ENCODE measurements at regions not wholly inside any gene's neighbourhood (a gene's known extent, or its start where the extent isn't known, plus 50 kb on each side); places are given as distances from the start of the nearest gene placed in this dataset.
"Not testable (repeated sequence)": the region's sequence is repeated elsewhere in the genome, so short reads cannot be mapped to it uniquely, and the experiment has no call there.

DNA sequence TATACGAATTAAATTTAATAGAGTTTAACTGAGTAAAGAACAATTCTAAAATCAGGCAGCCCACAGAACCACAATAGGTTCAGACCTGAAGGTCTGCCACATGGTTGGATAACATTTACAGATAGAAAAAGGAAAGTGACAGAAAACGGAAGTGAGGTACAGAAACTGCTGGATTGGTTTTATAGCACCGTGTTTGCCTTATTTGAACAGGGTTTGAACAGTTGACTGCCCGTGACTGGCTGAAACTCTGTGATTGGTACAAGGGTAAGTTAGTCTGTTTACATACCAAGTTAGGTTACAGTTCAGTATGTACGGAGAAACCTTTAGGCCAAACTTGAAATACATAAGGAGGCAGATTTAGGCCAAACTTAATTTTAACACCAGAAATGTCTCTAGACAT lies 64.1 kb upstream of the ATXN3L start:
- DNase-seq (ENCODE audit: insufficient read length, low spot score): no peak
- TF ChIP-seq, protein P1, sequence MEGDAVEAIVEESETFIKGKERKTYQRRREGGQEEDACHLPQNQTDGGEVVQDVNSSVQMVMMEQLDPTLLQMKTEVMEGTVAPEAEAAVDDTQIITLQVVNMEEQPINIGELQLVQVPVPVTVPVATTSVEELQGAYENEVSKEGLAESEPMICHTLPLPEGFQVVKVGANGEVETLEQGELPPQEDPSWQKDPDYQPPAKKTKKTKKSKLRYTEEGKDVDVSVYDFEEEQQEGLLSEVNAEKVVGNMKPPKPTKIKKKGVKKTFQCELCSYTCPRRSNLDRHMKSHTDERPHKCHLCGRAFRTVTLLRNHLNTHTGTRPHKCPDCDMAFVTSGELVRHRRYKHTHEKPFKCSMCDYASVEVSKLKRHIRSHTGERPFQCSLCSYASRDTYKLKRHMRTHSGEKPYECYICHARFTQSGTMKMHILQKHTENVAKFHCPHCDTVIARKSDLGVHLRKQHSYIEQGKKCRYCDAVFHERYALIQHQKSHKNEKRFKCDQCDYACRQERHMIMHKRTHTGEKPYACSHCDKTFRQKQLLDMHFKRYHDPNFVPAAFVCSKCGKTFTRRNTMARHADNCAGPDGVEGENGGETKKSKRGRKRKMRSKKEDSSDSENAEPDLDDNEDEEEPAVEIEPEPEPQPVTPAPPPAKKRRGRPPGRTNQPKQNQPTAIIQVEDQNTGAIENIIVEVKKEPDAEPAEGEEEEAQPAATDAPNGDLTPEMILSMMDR (IDR thresholded peaks at IDR 0.05; ENCODE audit: insufficient read depth, missing control alignments): no peak
- no peak for FAIRE-seq

DNA sequence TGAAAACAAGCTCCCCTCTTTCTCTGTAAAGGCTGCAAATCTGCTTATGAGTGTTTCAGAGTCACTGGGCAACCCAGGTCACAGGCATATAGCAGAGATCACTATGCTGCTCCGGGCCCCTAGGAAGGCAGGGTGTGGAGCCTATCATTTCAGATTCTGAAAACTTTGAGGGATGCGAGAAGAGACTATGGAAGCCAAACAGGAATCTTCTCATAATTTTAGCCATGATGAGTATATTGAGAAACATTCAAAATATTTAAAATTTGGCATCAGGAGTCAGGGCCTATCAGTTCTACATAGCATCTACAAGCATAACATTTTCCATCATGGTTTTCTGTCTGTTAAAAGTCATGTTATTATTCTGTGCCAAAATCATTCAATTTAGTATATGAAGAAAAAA lies 61.7 kb upstream of the ATXN3L start:
- FAIRE-seq (no peak), DNase-seq (ENCODE audit: insufficient read length, low spot score) (no peak)
- TF ChIP-seq, protein P1 (IDR thresholded peaks at IDR 0.05; ENCODE audit: insufficient read depth, missing control alignments): no peak

DNA sequence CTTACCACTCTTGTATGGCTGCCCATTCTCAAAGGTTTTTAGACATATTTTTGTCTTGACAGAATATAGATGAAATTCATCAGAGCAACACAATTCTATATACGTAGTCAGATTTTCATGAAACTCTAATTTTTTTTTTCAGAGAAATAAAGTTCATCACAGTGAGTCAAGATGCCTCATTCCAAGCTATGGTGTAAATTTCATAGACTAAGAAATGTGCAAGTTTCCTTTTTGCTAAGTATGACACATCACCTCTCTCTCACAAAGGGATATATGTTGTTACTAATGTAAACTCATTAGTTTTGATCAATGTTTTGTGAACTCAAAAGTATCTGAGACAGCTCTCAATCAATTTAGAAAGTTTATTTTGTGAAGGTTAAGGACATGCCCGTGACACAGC lies 60.4 kb upstream of the ATXN3L start:
- FAIRE-seq (no peak), DNase-seq (ENCODE audit: insufficient read length, low spot score) (no peak)
- TF ChIP-seq, protein P1 (IDR thresholded peaks at IDR 0.05; ENCODE audit: insufficient read depth, missing control alignments): no peak

DNA sequence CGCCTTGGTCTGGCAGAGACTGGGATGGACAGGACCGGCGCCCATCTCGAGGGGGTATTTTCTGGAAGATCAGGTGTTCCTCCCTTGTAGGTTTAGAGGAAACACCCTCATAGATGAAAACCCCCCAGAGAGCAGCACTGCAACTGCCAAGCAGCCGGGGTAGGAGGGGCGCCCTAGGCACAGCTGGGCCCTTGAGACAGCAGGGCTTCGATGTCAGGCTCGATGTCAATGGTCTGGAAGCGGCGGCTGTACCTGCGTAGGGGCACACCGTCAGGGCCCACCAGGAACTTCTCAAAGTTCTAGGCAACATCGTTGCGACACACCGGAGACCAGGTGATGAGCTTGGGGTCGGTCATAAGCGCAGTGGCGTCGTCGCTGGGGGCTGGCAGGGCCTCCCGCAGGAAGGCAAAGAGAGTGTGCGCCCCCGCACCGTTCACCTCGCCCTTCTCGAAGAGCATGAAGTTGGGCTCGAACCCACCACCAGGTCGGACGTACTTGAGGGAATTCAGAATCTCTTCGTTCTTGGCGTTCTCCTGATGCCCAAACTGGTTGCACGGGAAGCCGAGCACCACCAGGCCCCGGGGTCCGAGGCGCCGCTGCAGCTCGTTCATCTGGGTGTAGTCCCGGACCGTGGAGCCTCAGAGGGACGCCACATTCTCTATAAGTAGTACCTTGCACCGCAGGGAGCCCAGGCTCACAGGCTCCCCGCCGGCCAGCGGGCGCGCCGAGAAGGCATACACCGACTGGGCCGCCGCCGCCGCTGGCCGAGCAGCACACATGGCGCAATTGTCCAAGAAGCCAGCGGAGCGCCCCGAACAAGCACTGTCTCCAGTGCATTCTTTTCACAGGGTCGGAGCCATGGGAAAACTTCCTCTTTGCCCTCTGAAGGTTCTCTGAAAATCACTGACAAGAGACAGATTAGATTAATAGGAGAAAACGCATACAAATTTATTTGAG lies 59.0 kb upstream of the ATXN3L start:
- not testable (repeated sequence) for DNase-seq (ENCODE audit: insufficient read length, low spot score); FAIRE-seq

DNA sequence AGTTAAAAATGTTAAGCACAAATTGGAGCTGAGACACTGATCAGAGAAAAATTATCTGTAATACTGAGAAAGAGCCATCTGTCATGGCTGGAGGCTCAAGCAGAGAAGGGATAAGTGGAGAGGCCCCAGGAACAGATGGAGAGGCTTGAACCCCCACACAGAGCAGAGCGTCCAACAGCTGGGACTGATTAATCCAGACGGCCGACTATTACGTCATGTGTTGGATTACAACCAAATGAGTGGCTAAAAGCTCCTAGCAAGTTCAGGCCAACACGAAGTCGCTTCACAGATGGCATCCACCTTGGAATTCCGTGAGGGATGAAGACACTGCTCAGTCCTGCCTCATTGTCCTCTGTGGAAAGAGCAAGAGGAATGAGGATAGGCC lies 57.7 kb upstream of the ATXN3L start:
- DNase-seq (ENCODE audit: insufficient read length, low spot score) (peak; percentile 18), FAIRE-seq (peak; percentile 94)
- TF ChIP-seq, protein P1 (IDR thresholded peaks at IDR 0.05; ENCODE audit: insufficient read depth, missing control alignments): no peak

DNA sequence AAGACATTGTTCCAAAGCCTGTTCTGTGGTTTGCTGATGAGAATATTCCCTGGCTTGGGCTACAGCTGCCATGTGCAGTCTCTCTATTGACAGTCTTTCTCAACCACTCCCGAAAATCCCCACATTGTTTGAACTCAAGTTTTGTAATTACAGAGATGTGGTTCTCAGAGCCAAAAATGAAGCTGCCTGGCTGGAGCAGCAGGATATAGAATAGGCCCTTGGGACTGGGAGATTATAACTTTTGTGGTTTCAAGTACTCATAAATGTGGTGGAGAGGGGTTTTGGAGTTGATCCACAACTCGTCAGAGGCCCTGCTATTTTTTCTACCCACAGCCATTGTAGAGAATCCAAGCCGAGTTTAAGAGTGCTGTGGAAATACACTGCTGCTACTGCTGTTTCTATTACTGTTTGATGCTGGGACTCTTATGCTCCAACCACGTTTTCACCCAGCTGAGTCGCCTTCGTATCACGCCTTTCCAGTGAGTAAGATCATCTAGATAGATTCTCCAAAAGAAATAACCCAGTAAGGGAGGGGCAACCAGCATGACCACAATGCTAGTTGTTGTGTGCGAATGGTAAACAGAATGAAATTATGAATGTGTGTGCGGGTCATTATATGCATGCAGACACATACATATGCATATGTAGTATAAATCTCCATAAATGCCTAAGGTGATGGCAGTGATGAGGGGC lies 57.1 kb upstream of the ATXN3L start:
- no peak for FAIRE-seq
- TF ChIP-seq, protein P1 (IDR thresholded peaks at IDR 0.05; ENCODE audit: insufficient read depth, missing control alignments): no peak
- no peak for DNase-seq (ENCODE audit: insufficient read length, low spot score)

DNA sequence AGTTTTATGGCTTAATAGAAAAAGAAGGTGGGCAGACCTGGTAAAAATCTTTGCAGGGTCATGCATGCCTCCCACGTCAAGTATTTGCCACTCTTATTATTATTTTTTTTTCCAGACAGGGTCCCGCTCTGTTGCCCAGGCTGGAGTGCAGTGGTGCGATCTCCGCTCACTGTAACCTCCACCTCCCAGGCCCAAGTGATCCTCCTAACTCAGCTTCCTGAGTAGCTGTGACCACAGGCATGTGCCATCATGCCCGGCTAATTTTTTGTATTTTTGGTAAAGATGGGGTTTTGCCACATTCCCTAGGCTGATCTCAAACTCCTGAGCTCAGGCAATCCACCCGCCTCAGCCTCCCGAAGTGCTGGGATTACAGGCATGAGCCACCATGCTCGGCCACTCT lies 55.7 kb upstream of the ATXN3L start:
- DNase-seq (ENCODE audit: insufficient read length, low spot score): not testable (repeated sequence)

DNA sequence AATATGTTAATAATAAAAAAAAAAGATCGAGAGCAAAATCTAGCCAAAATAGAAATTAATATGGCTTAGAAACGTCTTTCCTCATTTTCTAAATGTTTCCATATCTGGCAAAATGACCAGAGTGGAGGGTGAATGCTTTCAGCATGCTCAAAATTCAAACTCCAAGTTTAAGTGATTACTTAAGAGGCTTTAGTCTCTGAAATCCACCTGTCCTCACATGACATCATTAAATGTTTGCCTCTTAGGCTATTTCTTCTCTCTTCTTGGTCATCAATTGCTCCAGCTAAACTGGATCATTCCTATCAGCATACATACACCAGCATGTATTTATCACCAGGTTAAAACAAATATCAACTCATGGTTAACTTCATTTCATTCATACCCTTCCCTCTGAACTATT lies 54.5 kb upstream of the ATXN3L start:
- TF ChIP-seq, protein P1 (IDR thresholded peaks at IDR 0.05; ENCODE audit: insufficient read depth, missing control alignments): no peak
- DNase-seq (ENCODE audit: insufficient read length, low spot score) (no peak), FAIRE-seq (peak; percentile 11)

More for the DNA sequence above, 55.7 kb upstream of the ATXN3L start:
- FAIRE-seq: not testable (repeated sequence)

Data from D721Med (cell line).